GM19238 (cell line): ENCODE measurements at regions not wholly inside any gene's neighbourhood (a gene's known extent, or its start where the extent isn't known, plus 50 kb on each side); places are given as distances from the start of the nearest gene placed in this dataset.
"Not testable (repeated sequence)": the region's sequence is repeated elsewhere in the genome, so short reads cannot be mapped to it uniquely, and the experiment has no call there.

Experiments
- DNase-seq: peaks from one replicate; pipeline ENCODE4 v3.0.0; 2011; ENCODE audit warnings: low spot score; ENCODE audit not compliant: insufficient read length

DNA sequence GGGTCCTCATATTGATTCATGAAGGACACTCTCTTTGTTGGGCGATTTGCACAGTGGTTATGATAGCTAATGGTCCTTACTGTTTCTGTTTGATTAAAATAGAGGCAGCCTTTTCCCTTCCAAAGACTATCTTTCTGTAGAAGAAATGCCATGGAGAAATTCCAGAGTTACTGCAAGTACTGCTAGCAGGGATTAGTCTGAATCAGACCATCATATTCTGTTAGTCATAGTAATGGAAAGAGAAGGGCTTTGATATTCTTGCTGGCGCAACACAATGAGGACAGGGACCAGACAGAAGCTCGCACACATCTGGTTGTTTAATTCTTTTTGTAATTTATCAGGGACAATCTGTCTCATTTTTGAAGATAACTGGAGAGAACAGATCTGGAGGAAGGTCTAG, 304.5 kb upstream of the FZD8 start:
- DNase-seq: no peak

DNA sequence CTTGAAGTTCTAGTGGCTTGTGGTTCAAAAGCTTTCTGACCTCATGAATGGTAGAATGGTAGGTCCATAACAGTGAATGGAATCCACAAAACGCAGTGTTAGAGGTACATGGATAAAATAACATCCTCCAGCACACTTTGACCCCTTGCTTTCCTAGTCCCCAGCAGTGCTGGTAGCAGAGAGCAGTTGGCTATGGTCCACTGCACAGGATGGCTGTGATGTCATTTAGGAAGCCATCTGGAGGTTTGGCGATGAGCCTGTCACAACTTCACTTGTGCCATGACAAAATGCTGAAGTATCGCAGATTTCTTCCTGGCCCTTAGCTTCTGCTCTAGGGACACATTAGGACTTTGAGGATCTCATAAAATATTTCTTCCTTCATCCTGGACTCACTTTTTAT, 300.0 kb upstream of the FZD8 start:
- no peak for DNase-seq

DNA sequence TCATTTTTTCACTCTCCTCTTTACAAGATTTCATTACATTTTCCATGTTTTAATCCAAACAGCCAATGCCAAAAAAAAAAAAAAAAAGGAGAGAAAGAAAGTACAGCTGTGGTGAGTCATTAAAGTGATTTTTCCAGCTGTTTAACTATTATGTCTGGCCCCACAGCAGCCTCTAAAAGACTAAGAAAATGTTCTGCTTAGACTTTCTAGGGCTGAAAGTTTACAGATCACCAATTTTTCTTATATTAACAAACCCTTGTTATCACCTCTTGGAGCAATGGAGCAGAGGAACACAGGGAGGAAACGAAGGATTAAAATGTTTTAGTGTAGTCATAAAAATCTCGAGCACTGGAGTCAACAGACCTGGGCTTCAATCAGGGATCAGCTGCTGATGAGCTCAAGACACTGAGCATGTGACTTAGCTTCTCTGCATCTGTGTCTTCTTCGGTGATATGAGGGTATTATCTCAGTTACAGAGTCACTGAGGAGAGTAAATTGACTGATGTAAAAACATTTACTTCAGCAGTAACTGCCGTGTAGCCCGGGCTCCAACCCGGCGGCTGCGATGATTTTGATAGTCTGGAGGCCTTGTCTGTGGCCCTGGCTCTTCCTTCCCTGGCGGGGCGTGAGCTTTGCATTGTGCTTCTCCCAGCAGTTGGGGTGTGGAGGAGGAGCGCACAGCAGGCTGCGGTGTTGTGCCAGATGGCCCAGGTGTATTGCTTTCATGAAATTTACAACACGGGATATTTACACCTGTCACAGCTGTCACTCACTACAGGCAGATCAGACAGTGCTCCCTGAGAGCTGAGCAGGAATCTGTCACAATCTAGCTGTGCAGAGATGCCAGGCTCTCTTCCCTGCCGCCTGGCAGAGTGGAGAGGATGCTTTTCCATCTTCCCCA, 298.3 kb upstream of the FZD8 start:
- no peak for DNase-seq

DNA sequence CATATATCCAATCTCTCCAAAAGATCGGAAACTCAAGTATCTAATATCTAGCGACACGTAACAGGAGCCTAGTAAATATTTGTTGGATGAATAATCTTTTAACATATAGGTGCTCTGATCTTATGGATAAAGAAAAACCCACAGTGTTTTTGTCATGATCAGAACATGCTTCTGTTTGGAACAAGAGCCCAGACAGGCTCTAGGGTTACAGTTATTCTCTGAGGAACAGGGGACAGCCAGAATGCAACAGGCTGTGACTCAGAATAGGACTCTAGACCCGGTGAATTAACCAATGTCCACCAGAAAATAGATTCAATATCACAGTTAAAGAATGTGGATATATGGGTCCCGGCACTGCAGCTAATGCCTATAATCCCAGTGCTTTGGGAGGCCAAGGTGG, 296.1 kb upstream of the FZD8 start:
- DNase-seq: no peak

DNA sequence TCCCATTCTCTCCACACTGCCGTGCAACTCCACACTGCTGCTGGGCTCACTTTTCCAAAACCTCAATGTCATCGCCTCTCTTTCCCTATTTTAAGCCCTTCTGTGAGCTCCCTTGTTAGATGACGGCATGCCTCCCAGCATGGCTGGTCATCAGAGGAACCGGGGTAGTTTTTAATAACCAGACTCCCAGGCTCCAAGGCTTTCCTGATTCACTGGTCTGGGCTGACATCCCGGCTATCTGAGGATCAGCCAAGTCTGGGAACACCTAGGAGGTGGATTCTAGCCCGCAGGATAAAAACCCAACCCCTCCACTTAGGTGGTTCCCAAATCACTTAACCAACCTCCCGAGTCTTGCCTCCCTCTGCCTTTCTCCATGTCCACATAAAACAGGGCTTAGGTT, 295.4 kb upstream of the FZD8 start:
- no peak for DNase-seq

DNA sequence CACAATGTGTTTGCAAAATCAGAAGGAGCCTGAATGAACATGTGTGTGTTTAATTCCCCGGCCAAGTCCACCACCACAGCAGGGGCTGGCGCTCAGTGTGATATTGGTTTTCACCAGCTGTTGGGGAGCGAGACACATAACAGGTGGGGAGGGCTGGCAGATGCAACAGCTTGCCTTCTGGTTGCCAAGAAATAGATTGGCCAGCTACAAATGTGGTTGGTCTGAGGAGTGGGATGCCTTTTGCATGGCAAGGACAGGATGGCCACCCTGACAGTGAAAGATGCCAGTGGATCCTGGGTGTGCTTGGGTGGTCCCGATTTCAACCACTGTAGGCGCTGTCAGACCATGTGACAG, 292.5 kb upstream of the FZD8 start:
- DNase-seq: no peak

DNA sequence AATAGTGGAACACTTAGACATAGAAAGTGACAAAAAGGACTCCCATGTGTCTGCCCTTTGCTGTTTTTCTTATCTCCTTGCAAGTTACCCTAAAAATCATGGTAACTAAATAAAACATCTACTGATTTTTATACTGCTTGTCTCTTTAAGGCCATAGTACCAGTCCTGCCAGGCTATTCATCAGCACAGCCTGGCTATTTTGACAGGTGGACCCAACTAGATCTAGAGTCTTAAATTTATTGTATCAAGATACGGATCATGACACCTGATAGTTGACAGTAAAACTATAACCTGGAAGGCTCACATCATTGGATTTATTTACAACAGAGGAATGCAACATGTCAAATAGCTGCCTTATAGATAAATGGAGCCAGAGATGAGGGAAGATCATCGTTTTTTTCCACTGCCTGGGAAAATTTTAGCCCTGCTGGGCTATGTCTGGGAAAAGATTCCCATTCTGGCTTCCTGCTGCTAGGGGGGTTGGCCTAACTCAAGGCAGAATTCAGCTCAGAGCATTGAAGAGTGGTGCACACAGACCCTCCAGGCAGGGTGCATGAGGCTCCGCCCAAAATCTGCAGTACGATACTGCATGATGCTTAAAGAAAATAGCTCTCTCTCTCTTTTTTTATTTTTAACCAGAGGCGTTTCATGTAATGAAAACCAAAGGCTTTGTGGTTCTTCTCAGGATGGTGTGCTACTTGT, 292.0 kb upstream of the FZD8 start:
- DNase-seq: no peak

DNA sequence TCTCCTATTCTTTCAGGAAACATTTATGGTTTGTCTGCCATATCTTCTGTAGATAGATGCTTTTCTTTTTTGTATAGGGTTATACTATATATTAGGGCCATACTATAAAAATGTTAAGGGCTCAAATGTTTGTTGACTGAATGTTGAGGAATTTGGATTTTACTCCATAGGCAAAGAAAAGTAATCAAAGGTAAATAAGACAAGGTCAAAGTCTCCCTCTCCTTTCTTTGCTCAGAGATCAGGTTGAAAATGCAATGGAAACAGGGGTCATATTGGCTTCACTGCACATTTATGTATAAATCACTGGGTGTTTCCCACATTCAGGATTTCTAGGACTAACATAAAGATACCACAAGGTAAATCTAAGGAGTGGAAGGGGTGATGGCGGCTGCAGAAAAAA, 291.4 kb upstream of the FZD8 start:
- DNase-seq: no peak

DNA sequence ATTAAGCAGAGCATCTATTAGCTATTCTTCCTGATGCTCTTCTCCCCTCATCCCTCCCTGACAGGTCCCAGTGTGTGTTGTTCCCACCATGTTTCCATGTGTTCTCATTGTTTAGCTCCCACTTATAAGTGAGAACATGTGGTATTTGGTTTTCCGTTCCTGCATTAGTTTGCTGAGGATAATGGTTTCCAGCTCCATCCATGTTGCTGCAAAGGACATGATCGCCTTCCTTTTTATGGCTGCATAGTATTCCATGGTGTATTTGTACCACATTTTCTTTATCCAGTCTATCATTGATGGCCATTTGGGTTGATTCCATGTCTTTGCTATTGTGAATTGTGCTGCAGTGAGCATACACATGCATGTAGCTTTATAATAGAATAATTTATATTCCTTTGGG, 287.9 kb upstream of the FZD8 start:
- not testable (repeated sequence) for DNase-seq

DNA sequence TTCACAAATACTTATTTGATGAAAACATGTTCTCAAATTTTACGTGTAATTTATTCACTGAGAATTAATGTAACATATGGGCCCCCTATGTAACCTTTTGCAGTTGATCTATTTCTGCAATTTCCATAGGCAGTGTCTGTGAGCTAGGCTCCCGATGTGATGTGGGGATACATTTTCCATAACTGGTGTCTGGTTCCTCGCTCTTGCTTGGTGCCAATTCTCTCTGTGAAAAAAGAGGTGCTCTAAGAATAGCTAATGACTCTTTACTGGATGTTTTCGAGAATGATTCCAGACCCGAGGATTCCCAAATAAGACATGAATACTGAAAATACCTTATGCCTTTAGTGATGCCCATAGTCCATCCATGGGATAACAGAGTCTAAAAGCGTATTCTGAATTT, 286.7 kb upstream of the FZD8 start:
- DNase-seq: no peak

DNA sequence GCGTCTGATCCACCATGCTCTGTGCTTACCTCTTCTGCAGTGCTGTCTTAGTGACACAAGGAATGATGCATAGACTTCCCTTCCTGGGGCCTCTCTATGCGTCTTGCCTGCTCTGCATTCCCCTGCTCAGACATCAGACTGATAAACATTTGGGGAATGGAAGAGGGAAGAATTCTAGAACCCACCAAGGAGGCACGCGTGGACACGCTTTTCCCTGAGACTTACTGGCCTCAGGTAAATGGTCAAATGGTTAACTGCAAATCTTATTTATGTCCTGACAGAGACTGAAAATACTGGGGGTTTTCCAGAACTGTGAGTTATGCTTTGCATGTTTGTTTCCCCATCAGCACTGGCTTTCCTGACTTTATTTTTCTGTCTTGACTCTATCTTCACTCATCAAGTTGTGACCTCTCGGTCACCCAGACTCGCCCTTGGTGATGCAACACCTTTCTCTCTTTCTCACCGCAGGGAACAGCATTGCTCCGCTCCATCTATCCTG, 285.9 kb upstream of the FZD8 start:
- no peak for DNase-seq

DNA sequence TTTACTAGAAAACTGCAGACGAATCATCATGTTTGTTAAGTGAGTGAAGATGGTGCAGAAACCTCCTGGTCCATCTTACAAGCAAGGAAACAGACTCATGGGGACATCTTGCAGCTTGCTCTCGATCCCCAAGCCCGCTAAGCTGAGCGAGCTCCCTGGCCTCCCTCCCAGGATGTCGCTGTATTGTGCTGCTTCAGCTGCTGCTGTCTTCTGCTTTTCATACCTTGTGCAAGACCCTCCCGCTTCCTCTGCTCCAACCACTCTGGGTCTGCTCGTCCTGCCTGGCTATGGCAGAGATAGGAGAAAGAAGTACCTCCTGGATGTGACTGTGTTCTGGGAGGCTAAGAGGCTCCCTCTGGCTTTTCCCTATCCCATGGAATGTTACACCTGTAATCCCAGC, 285.2 kb upstream of the FZD8 start:
- no peak for DNase-seq

DNA sequence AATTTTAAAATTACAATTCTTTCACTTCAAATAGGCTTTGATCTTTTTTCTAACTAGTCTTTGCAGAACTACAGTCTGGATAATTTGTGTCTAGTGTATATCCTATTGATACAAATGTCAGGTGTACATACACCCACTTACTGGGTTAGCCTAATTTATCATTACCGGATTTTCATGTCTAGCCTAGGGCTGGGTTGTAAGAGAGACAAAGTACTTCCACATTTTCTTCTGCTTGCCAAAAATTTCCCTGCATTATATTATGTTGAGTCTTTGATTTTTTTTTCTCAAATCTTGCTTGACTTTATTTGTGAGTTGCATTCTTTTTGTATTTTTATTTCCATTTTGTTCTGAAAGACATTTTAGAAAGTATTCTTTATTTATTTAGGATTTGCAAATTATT, 284.8 kb upstream of the FZD8 start:
- DNase-seq: no peak

DNA sequence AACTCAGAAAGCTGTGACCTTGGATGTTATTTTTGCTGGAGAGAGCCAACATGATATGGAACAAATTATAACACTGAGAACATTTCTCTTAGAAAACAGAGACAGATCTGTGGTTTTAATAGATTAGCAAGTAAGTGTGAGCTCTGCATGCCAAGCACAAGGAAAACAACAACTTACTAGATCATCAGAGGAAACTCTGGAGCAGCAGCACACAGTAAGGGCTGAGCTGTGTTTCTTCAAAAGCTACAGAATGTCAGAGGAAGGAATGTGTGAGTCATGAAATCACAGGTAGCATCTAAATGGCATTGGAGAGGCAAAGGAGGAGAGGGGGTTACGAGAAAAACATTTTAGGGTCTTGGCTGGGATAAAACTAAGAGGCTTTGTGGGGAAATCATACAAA, 283.4 kb upstream of the FZD8 start:
- no peak for DNase-seq

DNA sequence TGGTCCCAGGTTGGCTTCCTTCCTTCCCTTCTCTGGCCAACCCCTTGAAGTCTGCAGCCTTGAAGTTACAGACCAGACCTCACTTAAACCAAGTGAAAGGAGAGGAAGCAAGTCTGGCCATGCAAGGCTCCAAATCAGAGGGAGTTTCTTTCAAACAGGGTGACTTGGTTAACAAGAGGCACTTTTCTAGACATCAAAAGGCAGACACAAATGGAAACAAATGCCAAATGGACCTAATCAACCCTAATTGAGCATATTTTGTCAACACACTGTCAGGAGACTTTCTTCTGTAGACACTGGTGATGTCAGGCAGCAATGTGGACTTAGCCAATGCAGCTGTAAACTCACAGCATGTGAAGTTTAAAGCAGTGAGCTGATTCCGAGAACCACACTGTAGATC, 282.7 kb upstream of the FZD8 start:
- DNase-seq: no peak

DNA sequence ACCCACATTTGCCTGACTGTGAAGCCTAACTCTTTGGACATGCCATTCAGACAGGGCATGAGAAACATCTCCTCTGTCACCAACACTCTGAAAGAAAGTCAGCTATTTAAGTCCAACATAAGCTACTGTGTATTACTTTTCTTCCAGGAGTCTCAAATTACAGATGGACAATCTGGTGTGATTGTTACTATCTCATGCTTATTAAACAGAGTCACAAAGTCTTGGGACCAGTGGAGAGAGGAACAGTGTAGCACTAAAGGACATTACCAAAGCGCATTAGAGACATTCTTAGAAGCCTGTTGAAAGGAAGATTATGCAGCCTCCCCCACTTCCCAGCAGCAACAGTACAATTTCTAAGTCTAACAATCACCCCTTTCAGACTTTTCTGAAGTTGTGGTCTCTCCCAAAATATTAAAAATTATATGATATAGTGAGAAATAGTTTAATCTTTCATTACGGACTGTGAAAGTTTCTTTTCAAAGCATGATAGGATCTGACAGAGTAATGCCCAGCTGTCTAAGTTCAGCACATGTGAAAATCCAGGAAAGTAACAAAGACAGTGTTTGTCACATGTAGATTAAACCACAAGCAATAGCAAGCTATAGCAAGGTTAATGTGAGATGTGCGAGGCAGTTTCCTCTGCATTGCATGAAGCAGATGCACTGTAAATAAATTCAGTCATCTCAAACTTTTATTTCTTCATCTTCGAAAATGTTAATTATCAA, 280.9 kb upstream of the FZD8 start:
- no peak for DNase-seq

DNA sequence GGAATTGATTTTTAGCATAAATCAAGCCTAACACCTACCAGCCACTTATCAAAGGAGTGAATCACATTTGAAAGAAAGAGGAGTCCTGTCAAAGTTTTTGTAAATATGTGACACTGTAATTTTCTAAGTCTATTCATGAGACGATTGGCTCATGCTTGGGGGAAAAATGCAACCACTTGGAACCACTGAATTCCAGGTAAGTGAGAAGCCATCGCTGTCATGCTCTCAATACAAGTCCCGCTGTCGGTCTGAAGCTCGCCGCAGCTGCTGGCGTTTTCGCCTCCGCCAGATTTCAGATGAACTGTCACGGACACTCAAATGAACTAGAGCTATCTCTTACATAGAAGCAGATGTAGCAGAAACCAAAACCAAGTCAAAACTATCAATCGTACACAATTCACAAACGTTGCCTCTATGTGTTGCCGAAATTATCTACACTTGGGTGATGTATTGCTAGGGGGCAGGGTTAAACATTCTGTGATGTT, 279.8 kb upstream of the FZD8 start:
- no peak for DNase-seq

DNA sequence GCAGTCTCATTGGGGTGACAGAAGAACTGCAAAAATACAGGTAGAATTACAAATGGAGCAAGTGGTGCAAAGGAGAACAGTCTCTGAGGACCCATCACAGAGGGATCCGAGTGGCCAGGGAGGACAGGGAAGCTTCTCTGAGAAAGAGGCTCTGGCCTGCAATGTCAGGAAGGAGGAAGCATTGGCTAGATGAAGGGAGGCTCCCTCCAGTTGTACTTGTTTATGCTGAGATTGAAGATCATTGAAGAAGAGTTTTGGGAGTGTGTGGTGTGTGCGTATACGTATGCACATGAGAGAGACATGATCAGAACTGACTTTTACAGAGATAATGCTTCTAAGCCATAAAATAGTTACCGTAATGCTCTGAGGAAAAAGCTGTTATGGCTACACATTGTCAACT, 274.7 kb upstream of the FZD8 start:
- no peak for DNase-seq

DNA sequence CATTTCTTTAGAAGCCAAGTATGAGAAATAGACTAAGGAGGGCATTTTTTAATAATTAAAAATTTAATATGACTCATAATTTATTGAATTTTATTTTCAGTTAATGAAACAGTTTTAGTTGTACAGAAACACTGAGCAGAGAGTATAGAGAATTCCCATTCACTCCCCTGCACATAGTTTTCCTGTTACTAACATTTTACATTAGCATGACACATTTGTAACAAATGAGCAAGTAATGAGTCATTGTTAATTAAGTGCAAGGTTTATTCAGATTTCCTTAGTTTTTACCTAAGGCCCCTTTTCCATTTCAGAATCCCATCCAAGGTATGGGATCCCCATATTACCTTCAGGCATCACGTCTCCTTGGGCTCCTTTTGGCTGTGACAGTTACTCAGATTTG, 271.5 kb upstream of the FZD8 start:
- DNase-seq: no peak

DNA sequence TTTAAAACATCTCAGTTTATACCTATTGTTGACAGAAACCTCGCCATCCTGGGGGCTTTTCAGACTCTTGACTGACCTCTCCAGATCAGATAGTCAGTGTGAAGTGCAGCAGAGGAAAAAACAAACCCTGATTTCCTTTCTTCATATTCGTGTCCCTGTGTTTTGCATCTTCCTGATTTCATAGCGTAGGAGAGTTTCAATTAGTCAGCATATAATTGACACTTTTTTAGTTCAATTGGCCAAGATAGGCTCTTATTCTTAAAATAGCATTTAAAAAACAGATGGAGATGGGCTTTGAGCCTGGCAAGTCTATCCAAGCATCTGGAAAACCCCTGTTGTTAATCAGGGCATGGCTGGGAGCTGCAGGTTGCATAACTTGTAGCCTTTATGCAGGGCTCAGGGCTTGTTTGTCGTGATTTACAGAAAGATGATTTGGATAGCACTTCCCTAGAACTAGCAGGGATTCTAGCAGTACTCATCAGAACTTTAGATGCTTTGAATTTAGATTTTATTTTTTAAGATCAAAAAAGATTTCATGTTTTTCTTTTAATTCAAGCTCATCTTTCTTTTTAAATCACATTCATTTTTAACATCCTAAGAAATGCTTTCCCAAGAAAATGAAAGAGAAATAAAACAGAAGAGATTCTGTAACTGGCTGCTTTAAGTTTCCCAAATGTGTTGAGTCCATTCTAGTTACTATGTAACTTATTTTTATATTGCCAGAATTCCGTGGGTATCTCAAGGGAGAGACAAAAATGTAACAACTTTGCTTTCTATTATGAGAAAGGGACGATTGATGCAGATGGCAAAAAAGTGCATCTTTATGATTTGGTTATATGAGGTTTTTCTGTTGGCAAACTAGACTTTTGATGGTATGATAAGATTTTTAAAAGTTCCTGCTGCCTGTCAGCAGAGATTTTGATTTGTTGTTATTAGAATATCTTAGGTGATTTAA, 270.8 kb upstream of the FZD8 start:
- DNase-seq: no peak

DNA sequence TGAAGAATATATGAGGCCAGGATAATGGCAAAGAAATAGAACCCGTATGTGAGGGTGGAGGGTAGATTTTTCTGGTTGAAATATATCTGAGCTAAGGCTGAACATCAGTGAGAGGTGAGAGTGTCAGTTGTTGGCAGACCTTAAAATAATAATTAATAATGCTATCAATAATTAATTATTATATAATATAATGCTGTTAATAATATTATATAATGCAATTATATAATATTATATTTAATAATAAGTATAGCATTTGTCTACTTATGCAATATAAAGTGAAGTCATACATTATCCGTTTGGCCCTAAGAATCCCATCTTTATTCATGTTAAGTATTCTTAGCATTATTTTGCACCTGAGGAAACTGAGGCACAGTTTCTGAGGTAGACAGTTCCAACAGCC, 269.9 kb upstream of the FZD8 start:
- DNase-seq: no peak
